ENCODE measurements at regions not wholly inside any gene's neighbourhood (a gene's known extent, or its start where the extent isn't known, plus 50 kb on each side); places are given as distances from the start of the nearest gene placed in this dataset.

GRCh38 chr1:91133248-91133647 is 111.4 kb upstream of the ZNF644 start:
- no peak for TF ChIP-seq EZH2 (IDR thresholded peaks at IDR 0.05; ENCODE audit: low read length, missing control alignments)
- Histone ChIP-seq H4K20me1 (ENCODE audit: control insufficient read depth, extremely low read depth, insufficient read depth, low read length) (no peaks in the 10 kb centered on the region), H3K79me2 (ENCODE audit: control insufficient read depth, insufficient read depth, low read length) (no peaks in the 10 kb centered on the region), H3K9me3 (ENCODE audit: control insufficient read depth, insufficient read depth, low read depth, low read length) (no peaks in the 10 kb centered on the region), H3K9ac (ENCODE audit: insufficient read depth, low read length) (no peak overlapping the region), H3K27ac (ENCODE audit: insufficient read depth, low read length) (no peak overlapping the region), H2AFZ (ENCODE audit: low read length) (no peak overlapping the region), H3K36me3 (ENCODE audit: control insufficient read depth, insufficient read depth, low read length) (no peaks in the 10 kb centered on the region), H3K4me3 (replicated peaks in 1 of 4; ENCODE audit: control extremely low read depth in 1 of 4, insufficient read depth in 1 of 4, low read depth in 3 of 4, low read length in 4 of 4) (no peak overlapping the region), H3K4me2 (ENCODE audit: extremely low read depth, insufficient read depth, low read length) (no peak overlapping the region), H3K4me1 (ENCODE audit: control insufficient read depth, extremely low read depth, insufficient read depth, low read length) (no peaks in the 10 kb centered on the region), H3K27me3 (ENCODE audit: control insufficient read depth, insufficient read depth, low read length) (no peaks in the 10 kb centered on the region)
- no peak for DNase-seq (ENCODE audit: low read depth in 2 of 2)

- Histone ChIP-seq H3K4me2 (ENCODE audit: extremely low read depth, insufficient read depth, low read length) (no peak overlapping the region), H4K20me1 (ENCODE audit: control insufficient read depth, extremely low read depth, insufficient read depth, low read length) (no peaks in the 10 kb centered on the region), H2AFZ (ENCODE audit: low read length) (no peak overlapping the region), H3K4me1 (ENCODE audit: control insufficient read depth, extremely low read depth, insufficient read depth, low read length) (no peaks in the 10 kb centered on the region), H3K9ac (ENCODE audit: insufficient read depth, low read length) (no peak overlapping the region), H3K27ac (ENCODE audit: insufficient read depth, low read length) (no peak overlapping the region), H3K36me3 (ENCODE audit: control insufficient read depth, insufficient read depth, low read length) (no peaks in the 10 kb centered on the region), H3K79me2 (ENCODE audit: control insufficient read depth, insufficient read depth, low read length) (no peaks in the 10 kb centered on the region), H3K4me3 (replicated peaks in 1 of 4; ENCODE audit: control extremely low read depth in 1 of 4, insufficient read depth in 1 of 4, low read depth in 3 of 4, low read length in 4 of 4) (no peak overlapping the region), H3K27me3 (ENCODE audit: control insufficient read depth, insufficient read depth, low read length) (no peaks in the 10 kb centered on the region), H3K9me3 (ENCODE audit: control insufficient read depth, insufficient read depth, low read depth, low read length) (no peaks in the 10 kb centered on the region)
- no peak for DNase-seq (ENCODE audit: low read depth in 2 of 2)
- TF ChIP-seq EZH2 (IDR thresholded peaks at IDR 0.05; ENCODE audit: low read length, missing control alignments), result no peak
- no peak for TF ChIP-seq CTCF (conservative IDR thresholded peaks at IDR 0.05 in 1 of 2, IDR thresholded peaks at IDR 0.05 in 1 of 2; ENCODE audit: low read depth in 1 of 2, low read length in 2 of 2)
Observed at GRCh38 chr1:91130256-91130985, 108.6 kb upstream of the ZNF644 start.

GRCh38 chr1:91129458-91129857 is 107.6 kb upstream of the ZNF644 start:
- no peaks in the 10 kb centered on the region for H3K79me2 ChIP-seq (ENCODE audit: control insufficient read depth, insufficient read depth, low read length)
- DNase-seq (ENCODE audit: low read depth in 2 of 2), result no peak

More at GRCh38 chr1:91129458-91129857, 107.6 kb upstream of the ZNF644 start:
- H3K4me3 ChIP-seq (replicated peaks in 1 of 4; ENCODE audit: control extremely low read depth in 1 of 4, insufficient read depth in 1 of 4, low read depth in 3 of 4, low read length in 4 of 4), result no peak overlapping the region
- H3K27me3 ChIP-seq (ENCODE audit: control insufficient read depth, insufficient read depth, low read length), result no peaks in the 10 kb centered on the region
- no peak overlapping the region for H2AFZ ChIP-seq (ENCODE audit: low read length)
- no peak for TF ChIP-seq CTCF (conservative IDR thresholded peaks at IDR 0.05 in 1 of 2, IDR thresholded peaks at IDR 0.05 in 1 of 2; ENCODE audit: low read depth in 1 of 2, low read length in 2 of 2)
- no peak for TF ChIP-seq EZH2 (IDR thresholded peaks at IDR 0.05; ENCODE audit: low read length, missing control alignments)
- H3K4me2 ChIP-seq (ENCODE audit: extremely low read depth, insufficient read depth, low read length), result no peak overlapping the region
- H4K20me1 ChIP-seq (ENCODE audit: control insufficient read depth, extremely low read depth, insufficient read depth, low read length), result no peaks in the 10 kb centered on the region
- no peaks in the 10 kb centered on the region for H3K36me3 ChIP-seq (ENCODE audit: control insufficient read depth, insufficient read depth, low read length)
- H3K9me3 ChIP-seq (ENCODE audit: control insufficient read depth, insufficient read depth, low read depth, low read length), result no peaks in the 10 kb centered on the region
- H3K27ac ChIP-seq (ENCODE audit: insufficient read depth, low read length), result no peak overlapping the region
- H3K9ac ChIP-seq (ENCODE audit: insufficient read depth, low read length), result no peak overlapping the region
- H3K4me1 ChIP-seq (ENCODE audit: control insufficient read depth, extremely low read depth, insufficient read depth, low read length), result no peaks in the 10 kb centered on the region

Data from fibroblast of lung (primary cell).